ENCODE measurements at regions not wholly inside any gene's neighbourhood (a gene's known extent, or its start where the extent isn't known, plus 50 kb on each side); places are given as distances from the start of the nearest gene placed in this dataset.

DNA sequence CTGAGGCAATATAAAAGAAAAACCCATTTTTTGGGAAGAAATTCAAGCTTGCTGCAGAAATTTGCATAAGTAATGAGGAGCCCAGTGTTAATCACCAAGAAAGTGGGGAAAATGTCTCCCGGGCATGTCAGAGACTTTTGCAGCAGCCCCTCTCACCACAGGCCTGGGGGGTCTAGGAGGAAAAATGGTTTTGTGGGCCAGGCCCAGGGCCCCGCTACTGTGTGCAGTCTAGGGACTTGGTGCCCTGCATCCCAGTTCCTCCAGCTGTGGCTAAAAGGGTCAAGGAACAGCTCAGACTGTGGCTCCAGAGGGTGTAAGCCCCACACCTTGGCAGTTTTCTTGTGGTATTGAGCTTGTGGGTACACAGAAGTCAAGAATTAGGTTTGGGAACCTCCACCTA, 209.7 kb downstream of the HDGFL1 start:
- H2AFZ ChIP-seq (ENCODE audit: low read length), result no peak overlapping the region
- ChIA-PET CTCF (ENCODE audit: low intra/inter-chr PET ratio, low total read pairs) (no interaction called here), POLR2A (no interaction called here)
- 0% methylated on average over 1 of the region's 2 CpGs for WGBS (ENCODE audit: low lambda C conversion rate)
- no peaks in the 10 kb centered on the region for H4K20me1 ChIP-seq (ENCODE audit: insufficient read depth, low read length)
- intact Hi-C loops (cut with micrococcal nuclease; ENCODE audit: unreplicated experiment) (no loop called here), in situ Hi-C loops (cut with HindIII; ENCODE audit: extremely low pct_ligation_motif_present, low pct_unique_long_range_greater_than_20kb) (no loop called here)
- no peak overlapping the region for H3K4me3 ChIP-seq (replicated peaks in 1 of 3; ENCODE audit: insufficient read depth in 1 of 3, low read depth in 2 of 3, low read length in 3 of 3)
- H3K27ac ChIP-seq (ENCODE audit: extremely low read length, insufficient read depth, low read length), result no peak overlapping the region
- ATAC-seq (no peak), DNase-seq (ENCODE audit: low spot score) (no peak), FAIRE-seq (no peak)
- H3K79me2 ChIP-seq (ENCODE audit: insufficient read depth, low read length), result no peaks in the 10 kb centered on the region
- no peak overlapping the region for H3K4me2 ChIP-seq (ENCODE audit: low read depth, low read length)
- no TSS peak for BruUV-seq (replicated peaks)
- TF ChIP-seq RFXANK (CRISPR knock-in tag; IDR thresholded peaks at IDR 0.05) (no peak), NAIF1 (CRISPR knock-in tag; IDR thresholded peaks at IDR 0.05; ENCODE audit: borderline replicate concordance) (no peak), ZBTB7A (CRISPR knock-in tag; IDR thresholded peaks at IDR 0.05) (no peak), ZNF101 (CRISPR knock-in tag; IDR thresholded peaks at IDR 0.05; ENCODE audit: borderline replicate concordance, low read depth) (no peak), ZNF629 (CRISPR knock-in tag; conservative IDR thresholded peaks at IDR 0.05) (no peak), ZSCAN29 (CRISPR knock-in tag; conservative IDR thresholded peaks at IDR 0.05) (no peak), MAF1 (CRISPR knock-in tag; IDR thresholded peaks at IDR 0.05; ENCODE audit: borderline replicate concordance) (no peak), ZNF777 (CRISPR knock-in tag; IDR thresholded peaks at IDR 0.05) (no peak)
- TF ChIP-seq, protein P1, sequence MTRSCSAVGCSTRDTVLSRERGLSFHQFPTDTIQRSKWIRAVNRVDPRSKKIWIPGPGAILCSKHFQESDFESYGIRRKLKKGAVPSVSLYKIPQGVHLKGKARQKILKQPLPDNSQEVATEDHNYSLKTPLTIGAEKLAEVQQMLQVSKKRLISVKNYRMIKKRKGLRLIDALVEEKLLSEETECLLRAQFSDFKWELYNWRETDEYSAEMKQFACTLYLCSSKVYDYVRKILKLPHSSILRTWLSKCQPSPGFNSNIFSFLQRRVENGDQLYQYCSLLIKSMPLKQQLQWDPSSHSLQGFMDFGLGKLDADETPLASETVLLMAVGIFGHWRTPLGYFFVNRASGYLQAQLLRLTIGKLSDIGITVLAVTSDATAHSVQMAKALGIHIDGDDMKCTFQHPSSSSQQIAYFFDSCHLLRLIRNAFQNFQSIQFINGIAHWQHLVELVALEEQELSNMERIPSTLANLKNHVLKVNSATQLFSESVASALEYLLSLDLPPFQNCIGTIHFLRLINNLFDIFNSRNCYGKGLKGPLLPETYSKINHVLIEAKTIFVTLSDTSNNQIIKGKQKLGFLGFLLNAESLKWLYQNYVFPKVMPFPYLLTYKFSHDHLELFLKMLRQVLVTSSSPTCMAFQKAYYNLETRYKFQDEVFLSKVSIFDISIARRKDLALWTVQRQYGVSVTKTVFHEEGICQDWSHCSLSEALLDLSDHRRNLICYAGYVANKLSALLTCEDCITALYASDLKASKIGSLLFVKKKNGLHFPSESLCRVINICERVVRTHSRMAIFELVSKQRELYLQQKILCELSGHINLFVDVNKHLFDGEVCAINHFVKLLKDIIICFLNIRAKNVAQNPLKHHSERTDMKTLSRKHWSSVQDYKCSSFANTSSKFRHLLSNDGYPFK (CRISPR knock-in tag; IDR thresholded peaks at IDR 0.05; ENCODE audit: borderline replicate concordance), result no peak
- TF ChIP-seq, protein P2, sequence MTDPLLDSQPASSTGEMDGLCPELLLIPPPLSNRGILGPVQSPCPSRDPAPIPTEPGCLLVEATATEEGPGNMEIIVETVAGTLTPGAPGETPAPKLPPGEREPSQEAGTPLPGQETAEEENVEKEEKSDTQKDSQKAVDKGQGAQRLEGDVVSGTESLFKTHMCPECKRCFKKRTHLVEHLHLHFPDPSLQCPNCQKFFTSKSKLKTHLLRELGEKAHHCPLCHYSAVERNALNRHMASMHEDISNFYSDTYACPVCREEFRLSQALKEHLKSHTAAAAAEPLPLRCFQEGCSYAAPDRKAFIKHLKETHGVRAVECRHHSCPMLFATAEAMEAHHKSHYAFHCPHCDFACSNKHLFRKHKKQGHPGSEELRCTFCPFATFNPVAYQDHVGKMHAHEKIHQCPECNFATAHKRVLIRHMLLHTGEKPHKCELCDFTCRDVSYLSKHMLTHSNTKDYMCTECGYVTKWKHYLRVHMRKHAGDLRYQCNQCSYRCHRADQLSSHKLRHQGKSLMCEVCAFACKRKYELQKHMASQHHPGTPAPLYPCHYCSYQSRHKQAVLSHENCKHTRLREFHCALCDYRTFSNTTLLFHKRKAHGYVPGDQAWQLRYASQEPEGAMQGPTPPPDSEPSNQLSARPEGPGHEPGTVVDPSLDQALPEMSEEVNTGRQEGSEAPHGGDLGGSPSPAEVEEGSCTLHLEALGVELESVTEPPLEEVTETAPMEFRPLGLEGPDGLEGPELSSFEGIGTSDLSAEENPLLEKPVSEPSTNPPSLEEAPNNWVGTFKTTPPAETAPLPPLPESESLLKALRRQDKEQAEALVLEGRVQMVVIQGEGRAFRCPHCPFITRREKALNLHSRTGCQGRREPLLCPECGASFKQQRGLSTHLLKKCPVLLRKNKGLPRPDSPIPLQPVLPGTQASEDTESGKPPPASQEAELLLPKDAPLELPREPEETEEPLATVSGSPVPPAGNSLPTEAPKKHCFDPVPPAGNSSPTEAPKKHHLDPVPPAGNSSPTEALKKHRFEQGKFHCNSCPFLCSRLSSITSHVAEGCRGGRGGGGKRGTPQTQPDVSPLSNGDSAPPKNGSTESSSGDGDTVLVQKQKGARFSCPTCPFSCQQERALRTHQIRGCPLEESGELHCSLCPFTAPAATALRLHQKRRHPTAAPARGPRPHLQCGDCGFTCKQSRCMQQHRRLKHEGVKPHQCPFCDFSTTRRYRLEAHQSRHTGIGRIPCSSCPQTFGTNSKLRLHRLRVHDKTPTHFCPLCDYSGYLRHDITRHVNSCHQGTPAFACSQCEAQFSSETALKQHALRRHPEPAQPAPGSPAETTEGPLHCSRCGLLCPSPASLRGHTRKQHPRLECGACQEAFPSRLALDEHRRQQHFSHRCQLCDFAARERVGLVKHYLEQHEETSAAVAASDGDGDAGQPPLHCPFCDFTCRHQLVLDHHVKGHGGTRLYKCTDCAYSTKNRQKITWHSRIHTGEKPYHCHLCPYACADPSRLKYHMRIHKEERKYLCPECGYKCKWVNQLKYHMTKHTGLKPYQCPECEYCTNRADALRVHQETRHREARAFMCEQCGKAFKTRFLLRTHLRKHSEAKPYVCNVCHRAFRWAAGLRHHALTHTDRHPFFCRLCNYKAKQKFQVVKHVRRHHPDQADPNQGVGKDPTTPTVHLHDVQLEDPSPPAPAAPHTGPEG (CRISPR knock-in tag; IDR thresholded peaks at IDR 0.05), result no peak
- no peak overlapping the region for H3K9ac ChIP-seq (ENCODE audit: insufficient read depth, low read depth, low read length)
- no peaks in the 10 kb centered on the region for H3K4me1 ChIP-seq (ENCODE audit: insufficient read depth, low read length)
- H3K9me3 ChIP-seq (ENCODE audit: low read length), result peaks cover 91% of the 10 kb centered on the region
- H3K36me3 ChIP-seq (replicated peaks in 1 of 2; ENCODE audit: control insufficient read depth in 1 of 2, insufficient read depth in 2 of 2, low read length in 2 of 2), result no peaks in the 10 kb centered on the region
- H3K27me3 ChIP-seq (ENCODE audit: control insufficient read depth in 1 of 2, insufficient read depth in 2 of 2, low read length in 2 of 2), result no peaks in the 10 kb centered on the region

Measured in HepG2 (cell line).